SU-DHL-6 (cell line): ENCODE measurements at regions not wholly inside any gene's neighbourhood (a gene's known extent, or its start where the extent isn't known, plus 50 kb on each side); places are given as distances from the start of the nearest gene placed in this dataset.

Experiments
- H2AFZ ChIP-seq: fragments of 200-600 bp; sonication (generic); 2 replicates; pipeline ENCODE4 v1.6.1; 2014; ENCODE audit warnings: low read depth, mild to moderate bottlenecking, moderate library complexity, mixed read lengths, antibody characterized with exemption, low read length; ENCODE audit not compliant: severe bottlenecking
- H3F3A ChIP-seq: fragments of 200-600 bp; shearing (Covaris generic); 2 replicates; pipeline ENCODE4 v1.6.0; 2016; ENCODE audit warnings: antibody characterized with exemption, mild to moderate bottlenecking; ENCODE audit not compliant: insufficient read depth
- H3K27ac ChIP-seq: fragments of 200-600 bp; sonication (generic); 2 replicates; pipeline ENCODE4 v1.5.1; 2016; ENCODE audit warnings: low read depth, mild to moderate bottlenecking, low read length, moderate library complexity, mixed read lengths
- H3K27me3 ChIP-seq: fragments of 200-600 bp; sonication (generic), shearing (Covaris generic); 2 replicates; pipeline ENCODE4 v1.6.0; 2014; ENCODE audit warnings: mild to moderate bottlenecking, low read length
- H3K36me3 ChIP-seq: fragments of 200-600 bp; sonication (generic); 2 replicates; pipeline ENCODE4 v1.6.1; 2014; ENCODE audit warnings: mild to moderate bottlenecking, low read length, mixed read lengths
- H3K4me2 ChIP-seq: fragments of 300-600, 200-600 bp; shearing (Covaris generic), sonication (generic); 2 replicates; pipeline ENCODE4 v1.6.0; 2014; ENCODE audit warnings: low read length, low read depth, mild to moderate bottlenecking; ENCODE audit not compliant: poor library complexity, severe bottlenecking
- H3K4me3 ChIP-seq: fragments of 200-600 bp; sonication (generic); 2 replicates; pipeline ENCODE4 v1.5.1; 2014; ENCODE audit warnings: antibody characterized with exemption, low read length, mild to moderate bottlenecking, mixed read lengths; ENCODE audit not compliant: insufficient read depth, poor library complexity, severe bottlenecking
- H3K79me2 ChIP-seq: fragments of 200-600 bp; sonication (generic); 2 replicates; pipeline ENCODE4 v1.6.1; 2014; ENCODE audit warnings: mild to moderate bottlenecking, low read length, moderate library complexity; ENCODE audit not compliant: insufficient read depth
- H3K9ac ChIP-seq: fragments of 200-600 bp; sonication (generic); 2 replicates; pipeline ENCODE4 v1.7.0; 2014; ENCODE audit warnings: mild to moderate bottlenecking, low read length
- H3K9me2 ChIP-seq: fragments of 200-600 bp; sonication (generic); replicated peaks from 2 replicates; pipeline ENCODE4 v1.6.1; 2014; ENCODE audit warnings: low read length; ENCODE audit not compliant: insufficient read depth
- H3K9me3 ChIP-seq: fragments of 200-600 bp; sonication (generic); 2 replicates; pipeline ENCODE4 v1.6.1; 2014; ENCODE audit warnings: low read length, mixed read lengths; ENCODE audit not compliant: insufficient read depth
- H4K20me1 ChIP-seq: fragments of 200-600 bp; sonication (generic); 2 replicates; pipeline ENCODE4 v1.6.1; 2014; ENCODE audit warnings: low read depth, mild to moderate bottlenecking, antibody characterized with exemption, low read length, moderate library complexity, mixed read lengths
- CTCF ChIP-seq: fragments of 200-600 bp; sonication (generic); IDR thresholded peaks from one replicate; pipeline ENCODE4 v1.5.1; 2017; ENCODE audit warnings: antibody characterized with exemption, mild to moderate bottlenecking, low read length, moderate library complexity; ENCODE audit not compliant: insufficient read depth, poor library complexity, severe bottlenecking
- EZH2phosphoT487 ChIP-seq: fragments of 200-600 bp; sonication (generic), shearing (Covaris generic); conservative IDR thresholded peaks from 2 replicates; pipeline ENCODE4 v1.6.1; 2018; ENCODE audit warnings: mild to moderate bottlenecking, antibody characterized with exemption, low read length, moderate library complexity, mixed read lengths

GRCh38 chr7:98528079-98528478 lies 89.0 kb upstream of the NPTX2 start:
- Histone ChIP-seq H3K27me3 (no peaks in the 10 kb centered on the region), H2AFZ (no peak overlapping the region), H3K27ac (no peak overlapping the region), H3K36me3 (no peaks in the 10 kb centered on the region), H3K4me3 (no peak overlapping the region), H3K4me2 (no peak overlapping the region), H3K9me2 (no peaks in the 10 kb centered on the region), H3K9me3 (no peaks in the 10 kb centered on the region; the same call in 1 of the 2 replicates), H4K20me1 (no peaks in the 10 kb centered on the region), H3F3A (no peaks in the 10 kb centered on the region), H3K9ac (no peak overlapping the region), H3K79me2 (no peaks in the 10 kb centered on the region)
- TF ChIP-seq CTCF: no peak

DNA sequence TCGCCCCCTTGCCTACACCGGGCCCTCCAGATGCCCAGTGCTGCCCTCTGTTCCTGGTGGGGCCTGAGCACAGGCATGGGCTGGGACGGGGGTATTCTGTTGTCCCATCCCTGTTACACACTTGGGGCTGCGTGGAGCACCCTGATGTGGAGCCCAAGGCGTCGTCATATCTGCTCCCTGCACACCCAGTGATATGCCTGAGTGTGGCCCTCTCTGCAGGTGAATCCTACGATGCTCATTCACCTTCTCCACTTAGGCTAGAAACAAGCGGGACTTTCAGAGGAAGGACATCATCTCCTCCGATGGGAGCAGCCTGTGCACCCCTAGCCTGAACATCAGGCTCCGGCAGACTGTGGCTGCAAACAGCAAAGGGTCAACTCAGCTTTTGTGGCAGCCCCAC lies 91.0 kb upstream of the NPTX2 start:
- Histone ChIP-seq H3K36me3 (no peaks in the 10 kb centered on the region), H3F3A (no peaks in the 10 kb centered on the region), H2AFZ (no peak overlapping the region), H3K9ac (no peak overlapping the region), H3K27ac (no peak overlapping the region), H3K79me2 (no peaks in the 10 kb centered on the region), H4K20me1 (no peaks in the 10 kb centered on the region), H3K27me3 (no peaks in the 10 kb centered on the region), H3K9me2 (no peaks in the 10 kb centered on the region), H3K4me3 (no peak overlapping the region), H3K4me2 (no peak overlapping the region), H3K9me3 (no peaks in the 10 kb centered on the region; the same call in 1 of the 2 replicates)
- TF ChIP-seq CTCF (no peak), EZH2phosphoT487 (no peak)

GRCh38 chr7:98521089-98521692 lies 95.9 kb upstream of the NPTX2 start:
- TF ChIP-seq EZH2phosphoT487: no peak
- no peak for TF ChIP-seq CTCF
- Histone ChIP-seq H3K4me3 (no peak overlapping the region), H3K4me2 (no peak overlapping the region), H3K36me3 (no peaks in the 10 kb centered on the region), H2AFZ (no peak overlapping the region), H3K9me3 (no peaks in the 10 kb centered on the region; the same call in 1 of the 2 replicates), H4K20me1 (no peaks in the 10 kb centered on the region), H3K27me3 (no peaks in the 10 kb centered on the region), H3K79me2 (no peaks in the 10 kb centered on the region), H3K27ac (no peak overlapping the region), H3K9ac (no peak overlapping the region), H3F3A (no peaks in the 10 kb centered on the region), H3K9me2 (no peaks in the 10 kb centered on the region)
